H9 (cell line): ENCODE measurements at regions not wholly inside any gene's neighbourhood (a gene's known extent, or its start where the extent isn't known, plus 50 kb on each side); places are given as distances from the start of the nearest gene placed in this dataset.

Experiments
- DNase-seq: peaks from one replicate; pipeline ENCODE4 v3.0.0-alpha.2; 2017
- H2AFZ ChIP-seq: one replicate; pipeline ENCODE4 v1.6.1; 2013; ENCODE audit warnings: mild to moderate bottlenecking, low read length, control low read depth, moderate library complexity
- H2AK5ac ChIP-seq: 2 replicates; pipeline ENCODE4 v1.6.1; 2013; ENCODE audit warnings: low read length, control low read depth, mixed read lengths; ENCODE audit not compliant: insufficient read length
- H2BK120ac ChIP-seq: one replicate; pipeline ENCODE4 v1.6.1; 2013; ENCODE audit warnings: low read depth, mild to moderate bottlenecking, low read length, control low read depth, inconsistent platforms; ENCODE audit not compliant: poor library complexity, severe bottlenecking
- H2BK12ac ChIP-seq: 2 replicates; pipeline ENCODE4 v1.6.1; 2013; ENCODE audit warnings: low read length, control low read depth, mixed read lengths, low read depth; ENCODE audit not compliant: insufficient read length
- H2BK15ac ChIP-seq: 2 replicates; pipeline ENCODE4 v1.6.1; 2013; ENCODE audit warnings: low read depth, low read length, control low read depth
- H2BK20ac ChIP-seq: one replicate; pipeline ENCODE4 v1.6.1; 2013; ENCODE audit warnings: low read depth, mild to moderate bottlenecking, low read length, control low read depth, inconsistent platforms; ENCODE audit not compliant: poor library complexity, severe bottlenecking
- H2BK5ac ChIP-seq: 2 replicates; pipeline ENCODE4 v1.6.1; 2013; ENCODE audit warnings: low read length, control low read depth, mixed read lengths; ENCODE audit not compliant: insufficient read length
- H3K14ac ChIP-seq: 2 replicates; pipeline ENCODE4 v1.6.1; 2013; ENCODE audit warnings: low read length, control low read depth; ENCODE audit not compliant: insufficient read depth
- H3K18ac ChIP-seq: 2 replicates; pipeline ENCODE4 v1.6.1; 2013; ENCODE audit warnings: low read depth, mild to moderate bottlenecking, mixed read lengths, low read length, control low read depth; ENCODE audit not compliant: insufficient read length
- H3K23ac ChIP-seq: 2 replicates; pipeline ENCODE4 v1.6.1; 2013; ENCODE audit warnings: low read length, control low read depth, mixed read lengths, low read depth; ENCODE audit not compliant: insufficient read length
- H3K23me2 ChIP-seq: 2 replicates; pipeline ENCODE4 v1.6.1; 2013; ENCODE audit warnings: low read depth, mild to moderate bottlenecking, mixed read lengths, low read length, control low read depth; ENCODE audit not compliant: insufficient read length, poor library complexity, severe bottlenecking
- H3K27ac ChIP-seq: 2 replicates; pipeline ENCODE4 v1.5.1; 2013; ENCODE audit warnings: low read length, control low read depth, mixed read lengths, low read depth; ENCODE audit not compliant: insufficient read length
- H3K27me3 ChIP-seq: 2 replicates; pipeline ENCODE4 v1.6.1; 2013; ENCODE audit warnings: low read length, control low read depth, inconsistent platforms; ENCODE audit not compliant: insufficient read depth
- H3K4ac ChIP-seq: 2 replicates; pipeline ENCODE4 v1.6.1; 2013; ENCODE audit warnings: low read depth, mild to moderate bottlenecking, control low read depth, inconsistent platforms, low read length, moderate library complexity
- H3K4me1 ChIP-seq: 2 replicates; pipeline ENCODE4 v1.6.1; 2013; ENCODE audit warnings: low read length, control low read depth, inconsistent platforms; ENCODE audit not compliant: insufficient read depth
- H3K4me2 ChIP-seq: 2 replicates; pipeline ENCODE4 v1.6.1; 2013; ENCODE audit warnings: low read length, control low read depth, mixed read lengths; ENCODE audit not compliant: insufficient read length, insufficient read depth
- H3K56ac ChIP-seq: 2 replicates; pipeline ENCODE4 v1.6.1; 2013; ENCODE audit warnings: low read depth, mild to moderate bottlenecking, mixed read lengths, low read length, control low read depth; ENCODE audit not compliant: insufficient read length
- H3K79me1 ChIP-seq: 2 replicates; pipeline ENCODE4 v1.6.1; 2013; ENCODE audit warnings: low read depth, mild to moderate bottlenecking, moderate library complexity, low read length, control low read depth, inconsistent platforms; ENCODE audit not compliant: insufficient read depth, poor library complexity, severe bottlenecking
- H3K79me2 ChIP-seq: 2 replicates; pipeline ENCODE4 v1.6.1; 2013; ENCODE audit warnings: low read length, control low read depth, inconsistent platforms; ENCODE audit not compliant: insufficient read depth
- H3K9ac ChIP-seq: 2 replicates; pipeline ENCODE4 v1.6.1; 2013; ENCODE audit warnings: low read length, control low read depth, mixed read lengths; ENCODE audit not compliant: insufficient read length; ENCODE audit errors: extremely low read depth
- H3K9me3 ChIP-seq: one replicate; pipeline ENCODE4 v1.6.1; 2013; ENCODE audit warnings: low read depth, low read length, inconsistent platforms; ENCODE audit not compliant: control insufficient read depth
- H3T11ph ChIP-seq: one replicate; pipeline ENCODE4 v1.6.1; 2013; ENCODE audit warnings: mild to moderate bottlenecking, low read length, control low read depth, inconsistent platforms
- H4K20me1 ChIP-seq: one replicate; pipeline ENCODE4 v1.6.1; 2013; ENCODE audit not compliant: control insufficient read depth, insufficient read length, insufficient read depth
- H4K5ac ChIP-seq: 2 replicates; pipeline ENCODE4 v1.6.1; 2013; ENCODE audit warnings: low read depth, mild to moderate bottlenecking, mixed read lengths, low read length, control low read depth; ENCODE audit not compliant: insufficient read length
- H4K8ac ChIP-seq: replicated peaks from 2 replicates; pipeline ENCODE4 v1.6.1; 2013; ENCODE audit warnings: low read length, control low read depth, mixed read lengths, low read depth; ENCODE audit not compliant: insufficient read length
- H4K91ac ChIP-seq: 2 replicates; pipeline ENCODE4 v1.6.1; 2013; ENCODE audit warnings: low read depth, mild to moderate bottlenecking, moderate library complexity, mixed read lengths, low read length, control low read depth; ENCODE audit not compliant: insufficient read length
- H3K27ac Mint-ChIP-seq, 3 experiments: 2 replicates in 2 of 3; 3 replicates in 1 of 3; pipeline ENCODE4 v1.8.0; 2020 to 2021; ENCODE audit warnings: mixed read lengths in 3 of 3, mild to moderate bottlenecking in 1 of 3, moderate library complexity in 1 of 3
- H3K27me3 Mint-ChIP-seq: 2 replicates; pipeline ENCODE4 v1.8.0; 2021; ENCODE audit warnings: low read depth, mild to moderate bottlenecking, moderate library complexity, mixed read lengths
- H3K36me3 Mint-ChIP-seq, 3 experiments: 2 replicates in 2 of 3; 3 replicates in 1 of 3; pipeline ENCODE4 v1.8.0; 2020 to 2021; ENCODE audit warnings: low read depth in 3 of 3, mixed read lengths in 3 of 3; ENCODE audit not compliant: insufficient read depth in 1 of 3
- H3K4me1 Mint-ChIP-seq, 2 experiments: 2 replicates each; pipeline ENCODE4 v1.8.0; 2020; ENCODE audit warnings: mixed read lengths in 2 of 2
- H3K4me3 Mint-ChIP-seq, 2 experiments: 2 replicates in 1 of 2; 3 replicates in 1 of 2; pipeline ENCODE4 v1.8.0; 2020 to 2021; ENCODE audit warnings: mild to moderate bottlenecking in 2 of 2, mixed read lengths in 2 of 2, moderate library complexity in 1 of 2
- H3K9me3 Mint-ChIP-seq, 2 experiments: 2 replicates in 1 of 2; 3 replicates in 1 of 2; pipeline ENCODE4 v1.8.0; 2020; ENCODE audit warnings: mild to moderate bottlenecking in 2 of 2, mixed read lengths in 2 of 2, moderate library complexity in 1 of 2
- WGBS: extraction: QIAGEN DNeasy Blood & Tissue Kit; methylation state at CpG from one replicate; pipeline ENCODE4 v1.1.7; 2013; ENCODE audit warnings: missing lambda C conversion rate, low lambda C conversion rate, mixed read lengths; ENCODE audit not compliant: insufficient read length; ENCODE audit errors: extremely low coverage; 5-methylcytosine and 5-hydroxymethylcytosine counted together
- TF ChIP-seq, protein P1 (sequence below): fragments of 200-600 bp; sonication (generic); conservative IDR thresholded peaks from 3 replicates; pipeline ENCODE4 v1.8.0; 2021; ENCODE audit warnings: antibody characterized with exemption, mild to moderate bottlenecking

DNA sequence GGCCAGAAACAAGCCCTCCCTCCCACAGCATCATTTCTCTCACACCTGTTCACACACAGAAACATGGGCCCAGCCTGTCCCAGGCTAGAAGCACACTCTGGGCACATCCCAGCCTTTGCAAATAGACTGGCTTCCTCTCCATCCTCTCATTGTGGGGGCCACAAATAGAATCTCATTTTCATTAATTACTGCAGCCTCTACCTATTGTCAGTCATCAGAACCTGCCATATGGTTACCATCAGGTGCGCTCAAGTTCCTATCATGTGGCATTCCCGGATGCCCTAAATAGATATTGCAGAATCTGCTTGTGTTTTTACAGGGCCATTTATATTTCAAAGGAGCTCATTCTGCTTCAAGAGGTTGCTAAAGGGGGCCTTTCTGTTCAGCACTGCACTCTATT, 460.7 kb downstream of the BCL11A start:
- WGBS = no CpG with 5 or more reads among the region's 2 CpGs
- Histone ChIP-seq H2BK15ac (no peak overlapping the region), H3K4ac (no peak overlapping the region), H3K23ac (no peak overlapping the region), H3K4me1 (no peaks in the 10 kb centered on the region), H3K27me3 (no peaks in the 10 kb centered on the region; the same call in 1 of the 2 replicates), H3K79me1 (no peaks in the 10 kb centered on the region), H4K91ac (no peak overlapping the region), H4K20me1 (no peaks in the 10 kb centered on the region), H3K9ac (no peak overlapping the region), H2AFZ (no peak overlapping the region), H3K79me2 (no peaks in the 10 kb centered on the region), H2BK12ac (no peak overlapping the region), H3K9me3 (no peaks in the 10 kb centered on the region), H3K56ac (no peak overlapping the region), H3K4me2 (no peak overlapping the region), H4K8ac (no peak overlapping the region), H2BK120ac (no peak overlapping the region), H3T11ph (no peak overlapping the region), H2BK5ac (no peak overlapping the region), H2BK20ac (no peak overlapping the region), H3K27ac (no peak overlapping the region), H3K18ac (no peak overlapping the region), H4K5ac (no peak overlapping the region), H3K14ac (no peak overlapping the region), H2AK5ac (no peak overlapping the region), H3K23me2 (no peaks in the 10 kb centered on the region)
- peaks cover 60% of the 10 kb centered on the region for H3K27me3 Mint-ChIP-seq
- DNase-seq = no peak
- H3K4me3 Mint-ChIP-seq = no peak overlapping the region
- TF ChIP-seq, protein P1, sequence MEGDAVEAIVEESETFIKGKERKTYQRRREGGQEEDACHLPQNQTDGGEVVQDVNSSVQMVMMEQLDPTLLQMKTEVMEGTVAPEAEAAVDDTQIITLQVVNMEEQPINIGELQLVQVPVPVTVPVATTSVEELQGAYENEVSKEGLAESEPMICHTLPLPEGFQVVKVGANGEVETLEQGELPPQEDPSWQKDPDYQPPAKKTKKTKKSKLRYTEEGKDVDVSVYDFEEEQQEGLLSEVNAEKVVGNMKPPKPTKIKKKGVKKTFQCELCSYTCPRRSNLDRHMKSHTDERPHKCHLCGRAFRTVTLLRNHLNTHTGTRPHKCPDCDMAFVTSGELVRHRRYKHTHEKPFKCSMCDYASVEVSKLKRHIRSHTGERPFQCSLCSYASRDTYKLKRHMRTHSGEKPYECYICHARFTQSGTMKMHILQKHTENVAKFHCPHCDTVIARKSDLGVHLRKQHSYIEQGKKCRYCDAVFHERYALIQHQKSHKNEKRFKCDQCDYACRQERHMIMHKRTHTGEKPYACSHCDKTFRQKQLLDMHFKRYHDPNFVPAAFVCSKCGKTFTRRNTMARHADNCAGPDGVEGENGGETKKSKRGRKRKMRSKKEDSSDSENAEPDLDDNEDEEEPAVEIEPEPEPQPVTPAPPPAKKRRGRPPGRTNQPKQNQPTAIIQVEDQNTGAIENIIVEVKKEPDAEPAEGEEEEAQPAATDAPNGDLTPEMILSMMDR = no peak
- peaks cover 10 to 13% of the 10 kb centered on the region in 2 experiments for H3K4me1 Mint-ChIP-seq
- no peak overlapping the region for H3K27ac Mint-ChIP-seq
- no peaks in the 10 kb centered on the region; a peak in 1 of 5 replicates for H3K9me3 Mint-ChIP-seq
- no peaks in the 10 kb centered on the region for H3K36me3 Mint-ChIP-seq
